GM18517 (cell line): ENCODE measurements at regions not wholly inside any gene's neighbourhood (a gene's known extent, or its start where the extent isn't known, plus 50 kb on each side); places are given as distances from the start of the nearest gene placed in this dataset.

Experiments
- ATAC-seq: cut with Tn5 transposase; IDR thresholded peaks from one replicate; pipeline ENCODE4 v1.9.1; 2021; ENCODE audit warnings: mild to moderate bottlenecking, moderate library complexity; ENCODE audit not compliant: unreplicated experiment

- ATAC-seq, result no peak
Measured at GRCh38 chr9:115598751-115599150, 480.8 kb upstream of the TNC start.

DNA sequence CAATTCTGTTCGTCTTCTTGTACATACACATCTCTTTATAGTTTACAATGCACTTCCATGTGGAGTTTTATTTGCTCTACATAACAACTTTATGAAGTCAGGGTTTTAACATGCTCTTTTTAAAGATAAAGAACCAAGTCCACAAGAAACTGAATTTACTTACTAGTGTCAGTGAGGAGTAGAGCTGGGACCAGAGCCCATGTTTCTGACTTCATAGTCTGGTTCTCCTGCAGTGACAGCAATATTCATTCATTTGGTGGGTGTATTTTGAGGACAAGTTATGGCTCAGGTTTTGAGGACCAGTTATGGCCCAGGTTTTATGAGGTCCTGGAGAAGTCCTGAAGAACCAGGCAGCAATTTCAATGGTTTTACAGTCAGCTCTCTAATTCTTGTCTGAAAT, 481.9 kb upstream of the TNC start:
- no peak for ATAC-seq

GRCh38 chr9:115601434-115601833, 483.5 kb upstream of the TNC start:
- no peak for ATAC-seq

- ATAC-seq, result no peak
Measured at GRCh38 chr9:115604831-115605483, 487.0 kb upstream of the TNC start.

- ATAC-seq, result no peak
Measured at GRCh38 chr9:115606838-115607237, 488.9 kb upstream of the TNC start.

DNA sequence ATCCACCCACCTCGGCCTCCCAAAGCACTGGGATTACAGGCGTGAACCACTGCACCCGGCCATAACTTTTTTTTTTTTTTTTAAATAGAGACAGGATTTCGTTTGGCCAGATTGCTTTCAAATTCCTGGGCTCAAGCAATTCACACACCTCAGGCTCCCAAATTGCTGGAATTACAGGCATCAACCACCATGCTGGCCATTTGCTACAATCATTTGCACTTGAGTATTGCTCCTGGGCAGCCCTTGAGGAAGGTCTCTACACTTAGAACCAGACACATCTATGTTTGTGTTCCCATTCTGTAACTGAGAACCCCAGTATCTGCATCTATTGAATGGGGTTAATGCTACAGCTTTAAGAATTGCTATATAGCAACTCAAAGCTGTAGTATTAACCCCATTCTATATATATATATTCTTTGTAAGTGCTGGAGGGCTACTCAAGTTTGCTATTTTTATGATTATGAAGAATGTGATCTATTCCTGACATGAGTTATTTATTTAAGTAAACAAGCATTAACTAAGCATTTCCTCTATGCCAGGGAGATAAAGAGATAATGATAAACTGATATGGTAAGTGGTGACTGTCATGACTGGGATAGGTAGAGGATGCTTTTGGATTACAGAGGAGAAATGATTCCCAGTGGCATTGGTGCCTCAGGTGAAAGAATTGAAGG, 496.5 kb upstream of the TNC start:
- no peak for ATAC-seq

GRCh38 chr9:115615000-115615401, 497.0 kb upstream of the TNC start:
- ATAC-seq, result no peak

GRCh38 chr9:115615821-115616665, 498.1 kb upstream of the TNC start:
- no peak for ATAC-seq

DNA sequence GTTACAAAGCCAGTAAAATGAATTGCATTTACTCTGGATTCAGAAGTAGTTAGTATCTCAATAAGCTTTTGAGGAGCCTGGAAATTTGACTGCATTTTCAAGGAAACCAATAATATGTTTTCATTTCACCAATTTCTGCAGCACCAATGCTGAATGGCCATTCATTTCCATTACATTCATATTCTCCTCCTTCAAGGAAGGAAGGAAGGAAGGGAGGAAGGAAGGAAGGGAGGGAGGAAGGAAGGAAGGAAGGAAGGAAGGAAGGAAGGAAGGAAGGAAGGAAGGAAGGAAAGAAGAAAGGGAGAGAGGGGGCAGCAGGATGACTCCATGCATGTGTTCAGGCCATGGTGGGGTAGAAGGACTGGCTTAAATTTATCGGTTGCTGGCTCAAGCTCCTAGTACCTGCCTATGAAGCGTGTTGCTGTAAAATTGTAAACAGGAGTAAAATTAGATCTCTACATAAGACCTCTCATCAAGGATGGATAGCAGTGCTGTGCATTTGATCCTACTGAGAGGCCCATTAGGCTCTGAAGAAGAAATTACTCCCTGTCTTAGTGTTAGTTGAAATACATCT, 498.8 kb upstream of the TNC start:
- ATAC-seq, result no peak

GRCh38 chr9:115625251-115625650, 507.3 kb upstream of the TNC start:
- ATAC-seq, result no peak

DNA sequence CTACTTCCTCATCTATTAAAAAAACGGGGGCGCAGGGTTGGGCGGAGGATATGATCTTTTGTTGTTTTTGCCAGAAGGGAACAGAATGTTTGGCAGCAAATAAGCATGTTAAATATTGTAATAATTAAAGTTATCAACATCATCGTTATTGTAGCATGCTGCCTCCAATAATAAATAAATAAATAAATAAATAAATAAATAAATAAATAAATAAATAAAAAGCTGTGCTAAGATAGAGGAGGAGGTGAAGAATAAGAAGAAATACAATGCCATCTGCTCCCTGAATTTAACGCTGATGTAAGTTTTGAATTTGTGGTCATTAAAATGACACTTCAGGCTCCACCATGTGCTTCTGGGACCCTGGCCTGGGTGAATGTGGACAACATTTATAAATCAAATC, 508.0 kb upstream of the TNC start:
- ATAC-seq, result no peak

DNA sequence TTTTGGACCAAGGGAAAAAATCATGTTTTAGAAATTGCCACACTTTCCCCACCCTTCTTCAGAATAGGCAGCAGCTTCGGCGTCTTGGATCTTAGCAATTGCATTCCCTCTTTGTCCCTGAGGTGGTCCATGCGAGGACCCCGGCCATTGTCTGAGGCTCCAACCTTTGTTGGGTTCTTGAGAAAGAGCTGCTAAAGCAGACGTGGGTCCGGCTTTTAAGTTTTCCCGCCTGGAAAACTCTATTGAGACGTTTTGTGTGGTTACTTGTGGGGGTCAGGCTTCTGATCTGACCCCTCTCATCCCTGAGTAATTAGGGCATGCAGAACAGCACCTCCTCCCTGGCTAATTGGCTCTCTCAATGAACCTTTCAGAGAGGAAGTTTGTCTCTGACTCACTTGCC, 509.6 kb upstream of the TNC start:
- ATAC-seq, result no peak

DNA sequence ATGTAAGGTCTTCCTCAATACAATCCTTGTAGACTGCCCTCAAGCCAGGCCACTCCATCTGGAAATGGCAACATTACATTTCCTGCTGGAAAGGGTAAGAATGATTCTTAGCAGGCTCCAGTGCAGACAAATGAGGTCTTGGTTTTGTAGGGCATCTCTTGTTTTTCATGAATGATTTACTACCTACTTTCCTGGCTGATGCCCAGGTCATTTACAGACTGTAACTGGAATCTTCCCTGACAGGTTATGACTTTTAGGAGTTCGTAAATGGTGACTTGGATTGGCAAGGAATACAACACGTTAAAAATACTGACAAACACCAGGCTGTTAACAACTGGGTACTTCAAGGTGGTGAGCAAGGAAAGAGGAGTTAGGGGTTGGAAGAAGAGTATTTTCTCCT, 510.5 kb upstream of the TNC start:
- ATAC-seq, result no peak

DNA sequence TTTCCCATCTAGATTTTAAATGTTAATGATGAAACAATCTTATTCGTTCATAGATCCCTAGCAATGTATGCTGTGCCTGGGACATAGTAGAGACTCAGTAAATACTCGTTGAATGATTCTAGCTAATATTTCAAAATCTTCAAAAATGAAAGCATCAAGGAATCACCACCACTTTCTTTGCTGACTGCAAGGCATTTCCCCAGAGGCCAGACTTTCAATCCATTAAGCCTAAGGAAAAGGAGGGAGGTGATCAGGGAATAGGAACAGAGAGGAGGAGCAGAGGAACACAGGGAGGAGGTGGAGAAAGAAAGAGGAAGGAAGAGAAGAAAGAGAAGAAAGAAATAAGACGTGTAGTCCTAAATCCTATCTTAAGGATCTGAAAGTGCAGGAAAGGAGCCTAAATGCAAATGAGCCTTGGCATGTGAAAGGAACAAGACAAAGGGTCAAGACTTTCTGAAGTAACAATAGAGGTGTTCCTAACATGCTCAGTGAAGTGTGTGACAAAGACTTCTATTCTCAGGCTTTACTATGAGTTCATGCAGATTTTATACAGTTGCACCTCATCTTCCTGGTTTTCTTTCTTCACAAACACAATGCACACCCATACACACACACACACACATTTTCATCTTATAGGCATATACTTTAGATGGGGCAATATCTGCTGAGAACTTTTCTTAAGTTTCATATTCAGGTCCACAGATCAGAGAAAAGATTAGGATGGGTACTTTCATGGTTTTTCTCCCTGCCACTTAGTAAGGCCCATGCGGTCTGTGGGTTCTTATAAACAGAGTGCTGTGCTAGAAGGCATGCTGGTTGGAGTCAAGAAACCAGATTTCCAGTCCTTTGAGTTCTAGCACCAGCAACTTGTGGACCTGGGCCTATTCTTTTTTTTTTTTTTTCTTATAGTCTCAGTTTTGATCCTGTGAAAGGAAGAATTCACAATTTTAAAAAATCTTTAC, 512.2 kb upstream of the TNC start:
- no peak for ATAC-seq

DNA sequence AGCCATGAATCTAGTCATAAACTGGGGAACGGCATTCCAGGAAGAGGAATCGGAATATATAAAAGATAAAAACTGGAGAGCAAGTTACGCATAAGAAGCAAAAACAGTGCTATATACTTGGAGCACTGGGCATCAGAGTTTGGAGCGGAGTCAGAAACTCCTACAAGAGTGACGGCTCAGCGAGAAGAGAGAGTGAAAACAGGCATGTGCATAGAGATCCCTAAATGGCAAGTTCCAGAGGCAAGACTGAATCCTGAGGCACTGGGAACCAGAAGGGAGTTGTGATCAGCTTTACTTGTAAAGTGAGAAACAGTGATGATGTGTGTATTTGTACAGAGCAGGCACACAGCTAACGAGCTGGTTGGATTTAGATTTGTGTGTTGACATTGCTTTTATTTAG, 514.4 kb upstream of the TNC start:
- ATAC-seq, result no peak

DNA sequence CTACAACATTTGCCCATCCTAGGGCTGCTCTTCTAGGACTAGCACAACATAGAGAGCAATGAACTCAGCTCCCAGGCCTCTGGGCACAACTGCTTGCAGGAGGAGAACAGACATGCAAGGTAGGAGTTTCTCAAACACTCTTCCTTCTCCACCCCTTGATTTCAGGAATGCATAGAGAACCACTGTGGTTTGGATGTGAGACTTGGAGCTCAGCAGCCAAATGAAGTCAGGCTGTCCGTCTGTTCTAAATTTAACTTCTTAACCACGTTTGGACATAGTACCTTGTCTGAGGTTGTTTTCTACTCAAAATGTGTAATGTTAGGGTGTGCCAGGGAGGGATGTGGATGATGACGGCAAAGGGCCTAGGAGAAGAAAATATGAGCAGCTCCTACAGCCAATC, 515.1 kb upstream of the TNC start:
- no peak for ATAC-seq

DNA sequence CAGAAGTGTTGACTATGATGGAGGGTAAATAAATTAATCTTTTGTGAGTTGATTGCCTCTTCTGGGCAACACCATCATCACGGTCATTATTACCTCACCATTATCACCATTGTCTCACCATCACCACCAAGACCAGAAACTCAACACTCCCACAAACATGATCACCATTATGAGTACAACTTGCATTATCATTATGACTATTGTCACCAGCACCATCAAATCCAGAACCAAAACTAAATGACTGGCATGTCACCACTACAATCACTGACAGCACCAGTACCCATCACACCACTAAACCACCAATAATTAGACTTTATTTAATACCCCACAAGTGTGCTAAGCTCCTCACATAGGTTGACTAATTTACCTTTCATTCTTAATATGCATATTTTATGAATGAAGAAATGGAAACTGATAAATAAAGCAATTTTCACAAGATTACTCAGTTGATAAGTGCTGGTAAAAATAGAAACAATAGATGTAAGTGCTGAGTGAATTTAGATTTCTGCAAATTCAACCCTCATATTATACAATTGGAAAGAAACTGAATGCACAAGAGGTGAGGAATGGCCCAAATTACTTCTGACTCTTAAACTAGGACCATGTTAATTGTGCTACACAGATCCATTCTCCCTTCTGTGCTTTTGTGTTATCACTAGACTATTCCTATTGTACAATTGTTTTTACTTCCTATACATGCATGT, 517.8 kb upstream of the PAPPA start:
- ATAC-seq, result no peak

GRCh38 chr9:115636596-115636995, 517.0 kb upstream of the PAPPA start:
- ATAC-seq, result no peak

GRCh38 chr9:115637661-115638060, 515.9 kb upstream of the PAPPA start:
- no peak for ATAC-seq

GRCh38 chr9:115640887-115641286, 512.7 kb upstream of the PAPPA start:
- no peak for ATAC-seq
